B cell (primary cell): ENCODE measurements at regions not wholly inside any gene's neighbourhood (a gene's known extent, or its start where the extent isn't known, plus 50 kb on each side); places are given as distances from the start of the nearest gene placed in this dataset.

Experiments used
- CTCF ChIP-seq: fragments of 200-600 bp; IDR thresholded peaks from one replicate; pipeline ENCODE4 v1.8.0; 2022; ENCODE audit warnings: antibody characterized with exemption, mild to moderate bottlenecking
- EZH2 ChIP-seq: IDR thresholded peaks from 2 replicates; pipeline ENCODE4 v1.6.1; 2012; ENCODE audit warnings: borderline replicate concordance, low read depth, mild to moderate bottlenecking, moderate library complexity, low read length; ENCODE audit not compliant: insufficient read depth, poor library complexity, severe bottlenecking

GRCh38 chr5:42950456-42951292 lies 89.4 kb downstream of the ANXA2R start:
- no peak for TF ChIP-seq CTCF
- no peak for TF ChIP-seq EZH2
